ENCODE measurements at regions not wholly inside any gene's neighbourhood (a gene's known extent, or its start where the extent isn't known, plus 50 kb on each side); places are given as distances from the start of the nearest gene placed in this dataset.

DNA sequence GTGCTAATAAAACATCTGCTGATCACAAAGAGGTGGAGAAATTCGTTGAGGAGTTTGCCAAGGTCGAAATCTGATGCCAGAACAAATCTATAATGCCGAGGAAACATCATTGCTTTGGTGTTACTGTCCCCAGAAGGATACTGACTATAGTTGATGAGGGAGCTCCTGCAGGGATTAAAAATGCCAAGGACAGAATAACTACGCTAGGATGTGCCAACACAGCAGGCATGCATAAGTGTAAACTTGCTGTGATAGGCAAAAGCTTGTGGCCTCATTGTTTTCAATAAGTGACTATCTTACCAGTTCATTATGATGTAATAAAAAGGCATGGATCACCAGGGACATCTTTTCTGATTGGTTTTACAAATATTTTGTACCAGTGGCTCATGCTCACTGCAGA lies 66.8 kb upstream of the ADCY2 start:
- Histone ChIP-seq H2AFZ (no peak overlapping the region), H3K9me3 (ENCODE audit: low read depth) (no peaks in the 10 kb centered on the region), H3K27ac (no peak overlapping the region), H3K4me2 (no peak overlapping the region), H3K9me2 (replicated peaks; ENCODE audit: insufficient read depth) (no peaks in the 10 kb centered on the region), H3K27me3 (no peaks in the 10 kb centered on the region), H3K4me1 (ENCODE audit: insufficient read depth) (no peaks in the 10 kb centered on the region), H3K36me3 (replicated peaks; ENCODE audit: insufficient read depth, low read depth) (no peaks in the 10 kb centered on the region), H3K4me3 (no peak overlapping the region), H4K20me1 (ENCODE audit: insufficient read depth, poor library complexity, severe bottlenecking) (no peaks in the 10 kb centered on the region), H3K79me2 (no peaks in the 10 kb centered on the region)
- no peak for TF ChIP-seq CTCF (IDR thresholded peaks at IDR 0.05; ENCODE audit: poor library complexity)
- TF ChIP-seq EZH2 (IDR thresholded peaks at IDR 0.05; ENCODE audit: borderline replicate concordance), result no peak
- 76% methylated on average over 4 of the region's 4 CpGs for WGBS (ENCODE audit: low lambda C conversion rate, missing lambda C conversion rate)
- no peak for DNase-seq (ENCODE audit: low spot score)

DNA sequence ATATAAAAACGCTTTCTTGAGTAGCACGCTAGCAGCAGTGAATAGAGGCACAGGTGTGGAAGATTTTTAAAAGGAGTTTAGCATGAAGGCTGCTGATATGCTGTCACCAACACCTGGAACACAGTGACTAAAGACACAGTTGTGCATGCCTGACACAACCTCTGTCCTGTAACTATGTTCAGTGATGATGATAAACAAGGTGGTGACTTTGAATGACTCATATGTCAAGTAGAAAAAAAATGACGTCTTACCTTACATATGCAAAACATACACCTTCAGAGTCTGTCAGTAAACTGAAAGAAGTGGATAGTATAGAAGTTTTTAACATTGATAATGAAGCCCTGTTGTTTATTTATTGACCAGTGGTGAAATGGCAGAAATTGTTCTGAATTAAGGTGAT lies 66.2 kb upstream of the ADCY2 start:
- DNase-seq (ENCODE audit: low spot score), result no peak
- no peaks in the 10 kb centered on the region for H3K9me3 ChIP-seq (ENCODE audit: low read depth)
- H3K79me2 ChIP-seq, result no peaks in the 10 kb centered on the region
- no peaks in the 10 kb centered on the region for H3K4me1 ChIP-seq (ENCODE audit: insufficient read depth)
- no peaks in the 10 kb centered on the region for H3K27me3 ChIP-seq
- 63% methylated on average over 3 of the region's 3 CpGs for WGBS (ENCODE audit: low lambda C conversion rate, missing lambda C conversion rate)
- no peaks in the 10 kb centered on the region for H4K20me1 ChIP-seq (ENCODE audit: insufficient read depth, poor library complexity, severe bottlenecking)
- H3K4me2 ChIP-seq, result no peak overlapping the region
- no peak overlapping the region for H3K4me3 ChIP-seq
- TF ChIP-seq CTCF (IDR thresholded peaks at IDR 0.05; ENCODE audit: poor library complexity) (no peak), EZH2 (IDR thresholded peaks at IDR 0.05; ENCODE audit: borderline replicate concordance) (no peak), EZH2phosphoT487 (IDR thresholded peaks at IDR 0.05; ENCODE audit: low read depth, severe bottlenecking, unreplicated experiment) (no peak)
- H3K27ac ChIP-seq, result no peak overlapping the region
- H3K9me2 ChIP-seq (replicated peaks; ENCODE audit: insufficient read depth), result no peaks in the 10 kb centered on the region
- H2AFZ ChIP-seq, result no peak overlapping the region
- H3K36me3 ChIP-seq (replicated peaks; ENCODE audit: insufficient read depth, low read depth), result no peaks in the 10 kb centered on the region

- TF ChIP-seq CTCF (IDR thresholded peaks at IDR 0.05; ENCODE audit: poor library complexity), result no peak
- no peak for TF ChIP-seq EZH2 (IDR thresholded peaks at IDR 0.05; ENCODE audit: borderline replicate concordance)
- no peak for TF ChIP-seq EZH2phosphoT487 (IDR thresholded peaks at IDR 0.05; ENCODE audit: low read depth, severe bottlenecking, unreplicated experiment)
- no peaks in the 10 kb centered on the region for H4K20me1 ChIP-seq (ENCODE audit: insufficient read depth, poor library complexity, severe bottlenecking)
- no peak overlapping the region for H2AFZ ChIP-seq
- H3K4me1 ChIP-seq (ENCODE audit: insufficient read depth), result no peaks in the 10 kb centered on the region
- no peak overlapping the region for H3K4me3 ChIP-seq
- no peaks in the 10 kb centered on the region for H3K36me3 ChIP-seq (replicated peaks; ENCODE audit: insufficient read depth, low read depth)
- no peaks in the 10 kb centered on the region for H3K9me2 ChIP-seq (replicated peaks; ENCODE audit: insufficient read depth)
- 40% methylated on average over 3 of the region's 3 CpGs for WGBS (ENCODE audit: low lambda C conversion rate, missing lambda C conversion rate)
- no peak overlapping the region for H3K4me2 ChIP-seq
- no peak overlapping the region for H3K27ac ChIP-seq
- no peak for DNase-seq (ENCODE audit: low spot score)
- no peaks in the 10 kb centered on the region for H3K79me2 ChIP-seq
- no peaks in the 10 kb centered on the region for H3K27me3 ChIP-seq
- H3K9me3 ChIP-seq (ENCODE audit: low read depth), result no peaks in the 10 kb centered on the region
These were observed 65.7 kb upstream of the ADCY2 start for GRCh38 chr5:7330256-7330655.

DNA sequence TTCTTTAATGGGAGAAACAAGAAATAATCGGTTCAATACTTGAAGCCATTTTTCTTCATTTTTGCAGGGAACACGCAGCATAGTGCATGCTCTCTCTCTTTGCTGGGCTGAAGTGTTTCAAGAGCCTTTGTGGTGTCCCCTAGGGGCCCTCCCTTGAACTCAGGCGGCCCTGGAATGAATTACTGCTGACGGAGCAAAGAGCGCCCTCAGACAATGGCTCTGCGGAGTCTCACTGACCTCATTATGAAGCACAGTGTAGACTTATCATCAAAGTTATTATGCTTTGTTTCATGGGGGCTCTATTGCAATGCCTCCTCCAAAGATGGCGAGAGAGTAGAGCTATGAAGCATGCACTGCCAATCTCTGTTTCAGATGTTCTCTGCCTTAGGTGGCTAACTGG lies 64.8 kb upstream of the ADCY2 start:
- no peak overlapping the region for H3K4me3 ChIP-seq
- no peaks in the 10 kb centered on the region for H3K27me3 ChIP-seq
- H3K36me3 ChIP-seq (replicated peaks; ENCODE audit: insufficient read depth, low read depth), result no peaks in the 10 kb centered on the region
- no peaks in the 10 kb centered on the region for H3K9me3 ChIP-seq (ENCODE audit: low read depth)
- H3K4me1 ChIP-seq (ENCODE audit: insufficient read depth), result no peaks in the 10 kb centered on the region
- DNase-seq (ENCODE audit: low spot score), result no peak
- no peaks in the 10 kb centered on the region for H3K79me2 ChIP-seq
- WGBS (ENCODE audit: low lambda C conversion rate, missing lambda C conversion rate), result 68% methylated on average over 7 of the region's 7 CpGs
- no peak overlapping the region for H3K27ac ChIP-seq
- no peaks in the 10 kb centered on the region for H3K9me2 ChIP-seq (replicated peaks; ENCODE audit: insufficient read depth)
- no peaks in the 10 kb centered on the region for H4K20me1 ChIP-seq (ENCODE audit: insufficient read depth, poor library complexity, severe bottlenecking)
- H3K4me2 ChIP-seq, result no peak overlapping the region
- no peak overlapping the region for H2AFZ ChIP-seq
- TF ChIP-seq EZH2phosphoT487 (IDR thresholded peaks at IDR 0.05; ENCODE audit: low read depth, severe bottlenecking, unreplicated experiment) (no peak), CTCF (IDR thresholded peaks at IDR 0.05; ENCODE audit: poor library complexity) (no peak), EZH2 (IDR thresholded peaks at IDR 0.05; ENCODE audit: borderline replicate concordance) (no peak)
